ENCODE measurements at regions not wholly inside any gene's neighbourhood (a gene's known extent, or its start where the extent isn't known, plus 50 kb on each side); places are given as distances from the start of the nearest gene placed in this dataset.
"Not testable (repeated sequence)": the region's sequence is repeated elsewhere in the genome, so short reads cannot be mapped to it uniquely, and the experiment has no call there.

- DNase-seq: no peak
Measured at GRCh38 chr10:7056216-7056615, 354.6 kb downstream of the SFMBT2 start.

GRCh38 chr10:7054915-7055314 lies 355.9 kb downstream of the SFMBT2 start:
- DNase-seq: no peak

GRCh38 chr10:7053195-7053594 lies 357.6 kb downstream of the SFMBT2 start:
- DNase-seq: no peak

- DNase-seq: not testable (repeated sequence)
Measured at GRCh38 chr10:7050024-7050423, 360.8 kb downstream of the SFMBT2 start.

- DNase-seq: no peak
Measured at GRCh38 chr10:7048061-7048460, 362.8 kb downstream of the SFMBT2 start.

- DNase-seq: no peak
Measured at GRCh38 chr10:7046615-7047014, 364.2 kb downstream of the SFMBT2 start.

GRCh38 chr10:7045891-7046599 lies 364.8 kb downstream of the SFMBT2 start:
- no peak for DNase-seq

GRCh38 chr10:7043055-7043653 lies 367.7 kb downstream of the SFMBT2 start:
- DNase-seq: no peak

GRCh38 chr10:7042419-7043054 lies 368.3 kb downstream of the SFMBT2 start:
- no peak for DNase-seq

GRCh38 chr10:7042000-7042399 lies 368.8 kb downstream of the SFMBT2 start:
- no peak for DNase-seq

- no peak for DNase-seq
Measured at GRCh38 chr10:7040681-7041080, 370.2 kb downstream of the SFMBT2 start.

- DNase-seq: no peak
Measured at GRCh38 chr10:7039859-7040258, 371.0 kb downstream of the SFMBT2 start.

GRCh38 chr10:7038416-7038815 lies 372.4 kb downstream of the SFMBT2 start:
- no peak for DNase-seq

- not testable (repeated sequence) for DNase-seq
Measured at GRCh38 chr10:7037434-7037833, 373.4 kb downstream of the SFMBT2 start.

- DNase-seq: no peak
Measured at GRCh38 chr10:7036951-7037350, 373.9 kb downstream of the SFMBT2 start.

- DNase-seq: no peak
Measured at GRCh38 chr10:7035126-7035761, 375.6 kb downstream of the SFMBT2 start.

GRCh38 chr10:7033031-7033430 lies 377.8 kb downstream of the SFMBT2 start:
- DNase-seq: no peak

- no peak for DNase-seq
Measured at GRCh38 chr10:7030134-7030855, 380.5 kb downstream of the SFMBT2 start.

GRCh38 chr10:7029672-7030071 lies 381.2 kb downstream of the SFMBT2 start:
- no peak for DNase-seq

- no peak for DNase-seq
Measured at GRCh38 chr10:7028809-7029166, 382.0 kb downstream of the SFMBT2 start.

GRCh38 chr10:7027913-7028808 lies 382.7 kb downstream of the SFMBT2 start:
- DNase-seq: no peak

Data from activated effector memory CD4-positive, alpha-beta T cell treated with Interleukin-2 at 50 U/mL for 16 hours (primary cell).